ENCODE measurements at regions not wholly inside any gene's neighbourhood (a gene's known extent, or its start where the extent isn't known, plus 50 kb on each side); places are given as distances from the start of the nearest gene placed in this dataset.

GRCh38 chr14:31927348-31927832, 149.7 kb upstream of the ARHGAP5 start:
- no peaks in the 10 kb centered on the region for H3K9me3 ChIP-seq
- H3K27me3 ChIP-seq (replicated peaks in 1 of 7) = no peaks in the 10 kb centered on the region
- peak overlapping the region in 7 of 8 donors; percentile 55 to 73 (median 67) for H3K27ac ChIP-seq
- H3K4me3 ChIP-seq = no peak overlapping the region
- H3K4me1 ChIP-seq = peaks cover 0 to 21% (median 6%) of the 10 kb centered on the region in 6 donors
- no peak for DNase-seq
- no peak for TF ChIP-seq CTCF (IDR thresholded peaks at IDR 0.05 in 8 of 11, conservative IDR thresholded peaks at IDR 0.05 in 3 of 11)
- TF ChIP-seq POLR2AphosphoS5 (IDR thresholded peaks at IDR 0.05) = no peak
- TF ChIP-seq POLR2A (IDR thresholded peaks at IDR 0.05) = no peak
- 46 to 59% (median 50%) methylated on average over 6 of the region's 6 CpGs for WGBS, 5 donors
- intact Hi-C loops (cut with DNase I; ENCODE audit: low total_unique reads) = loop anchor here (5.0 kb wide), 1 partner anchor 325 kb away; no protein-coding TSS in a partner anchor
- no peaks in the 10 kb centered on the region for H3K36me3 ChIP-seq

GRCh38 chr14:31930070-31930469, 147.0 kb upstream of the ARHGAP5 start:
- intact Hi-C loops (cut with DNase I; ENCODE audit: low total_unique reads) = no loop called here
- no peak for DNase-seq

GRCh38 chr14:31930493-31931240, 146.4 kb upstream of the ARHGAP5 start:
- Histone ChIP-seq H3K27me3 (replicated peaks in 1 of 7) (no peaks in the 10 kb centered on the region), H3K4me3 (no peak overlapping the region)

More at GRCh38 chr14:31930070-31930469, 147.0 kb upstream of the ARHGAP5 start:
- H3K4me3 ChIP-seq = no peak overlapping the region
- no peak for TF ChIP-seq CTCF (IDR thresholded peaks at IDR 0.05 in 8 of 11, conservative IDR thresholded peaks at IDR 0.05 in 3 of 11)
- TF ChIP-seq POLR2A (IDR thresholded peaks at IDR 0.05) = no peak
- no peak for TF ChIP-seq POLR2AphosphoS5 (IDR thresholded peaks at IDR 0.05)
- 91 to 100% (median 96%) methylated on average over 1 of the region's 1 CpG for WGBS, 5 donors
- no peaks in the 10 kb centered on the region for H3K9me3 ChIP-seq
- H3K36me3 ChIP-seq = no peaks in the 10 kb centered on the region
- H3K27me3 ChIP-seq (replicated peaks in 1 of 7) = no peaks in the 10 kb centered on the region
- no peak overlapping the region for H3K27ac ChIP-seq
- peaks cover 0 to 26% (median 9%) of the 10 kb centered on the region in 6 donors for H3K4me1 ChIP-seq

More at GRCh38 chr14:31930493-31931240, 146.4 kb upstream of the ARHGAP5 start:
- Histone ChIP-seq H3K27ac (no peak overlapping the region), H3K4me1 (peaks cover 0 to 29% (median 11%) of the 10 kb centered on the region in 6 donors), H3K9me3 (no peaks in the 10 kb centered on the region), H3K36me3 (no peaks in the 10 kb centered on the region)
- intact Hi-C loops (cut with DNase I; ENCODE audit: low total_unique reads) = no loop called here
- 88 to 91% (median 90%) methylated on average over 3 of the region's 3 CpGs for WGBS, 5 donors
- TF ChIP-seq CTCF (IDR thresholded peaks at IDR 0.05 in 8 of 11, conservative IDR thresholded peaks at IDR 0.05 in 3 of 11) (no peak), POLR2AphosphoS5 (IDR thresholded peaks at IDR 0.05) (no peak), POLR2A (IDR thresholded peaks at IDR 0.05) (no peak)
- DNase-seq = no peak
